ENCODE measurements at regions not wholly inside any gene's neighbourhood (a gene's known extent, or its start where the extent isn't known, plus 50 kb on each side); places are given as distances from the start of the nearest gene placed in this dataset.

- DNase-seq (ENCODE audit: low spot score) = no peak
Observed at GRCh38 chr7:67550801-67551436, 554.3 kb downstream of the TYW1 start.

- no peak for DNase-seq (ENCODE audit: low spot score)
Observed at GRCh38 chr7:67552738-67553137, 556.1 kb downstream of the TYW1 start.

- DNase-seq (ENCODE audit: low spot score) = no peak
Observed at GRCh38 chr7:67553378-67553777, 556.7 kb downstream of the TYW1 start.

GRCh38 chr7:67554986-67555385, 558.4 kb downstream of the TYW1 start:
- no peak for DNase-seq (ENCODE audit: low spot score)

- DNase-seq (ENCODE audit: low spot score) = no peak
Observed at GRCh38 chr7:67564959-67565358, 568.3 kb downstream of the TYW1 start.

- DNase-seq (ENCODE audit: low spot score) = no peak
Observed at GRCh38 chr7:67566101-67566500, 569.5 kb downstream of the TYW1 start.

- no peak for DNase-seq (ENCODE audit: low spot score)
Observed at GRCh38 chr7:67571026-67571545, 574.5 kb downstream of the TYW1 start.

- DNase-seq (ENCODE audit: low spot score) = no peak
Observed at GRCh38 chr7:67573639-67574038, 577.0 kb downstream of the TYW1 start.

GRCh38 chr7:67588631-67589030, 592.0 kb downstream of the TYW1 start:
- DNase-seq (ENCODE audit: low spot score) = no peak

- no peak for DNase-seq (ENCODE audit: low spot score)
Observed at GRCh38 chr7:67589183-67589582, 592.5 kb downstream of the TYW1 start.

GRCh38 chr7:67590649-67591048, 594.0 kb downstream of the TYW1 start:
- no peak for DNase-seq (ENCODE audit: low spot score)

GRCh38 chr7:67593794-67594193, 597.2 kb downstream of the TYW1 start:
- no peak for DNase-seq (ENCODE audit: low spot score)

GRCh38 chr7:67595431-67596180, 599.0 kb downstream of the TYW1 start:
- no peak for DNase-seq (ENCODE audit: low spot score)

- DNase-seq (ENCODE audit: low spot score) = no peak
Observed at GRCh38 chr7:67597161-67597560, 600.5 kb downstream of the TYW1 start.

GRCh38 chr7:67598469-67598868, 601.8 kb downstream of the TYW1 start:
- no peak for DNase-seq (ENCODE audit: low spot score)

- DNase-seq (ENCODE audit: low spot score) = no peak
Observed at GRCh38 chr7:67599331-67600062, 602.9 kb downstream of the TYW1 start.

GRCh38 chr7:67602246-67602887, 605.7 kb downstream of the TYW1 start:
- no peak for DNase-seq (ENCODE audit: low spot score)

- DNase-seq (ENCODE audit: low spot score) = no peak
Observed at GRCh38 chr7:67604461-67605386, 608.1 kb downstream of the TYW1 start.

- no peak for DNase-seq (ENCODE audit: low spot score)
Observed at GRCh38 chr7:67608806-67609205, 612.2 kb downstream of the TYW1 start.

- no peak for DNase-seq (ENCODE audit: low spot score)
Observed at GRCh38 chr7:67610897-67611296, 614.3 kb downstream of the TYW1 start.

- DNase-seq (ENCODE audit: low spot score) = no peak
Observed at GRCh38 chr7:67614843-67615242, 618.2 kb downstream of the TYW1 start.

All from ureter (tissue), 1 donor.